CD4-positive, alpha-beta T cell (primary cell): ENCODE measurements at regions not wholly inside any gene's neighbourhood (a gene's known extent, or its start where the extent isn't known, plus 50 kb on each side); places are given as distances from the start of the nearest gene placed in this dataset.

Experiments
- ATAC-seq: fragments of 200-7000 bp; cut with Tn5 transposase; one replicate; pipeline ENCODE4 v1.10.0; 2022; ENCODE audit warnings: mild to moderate bottlenecking; ENCODE audit not compliant: poor library complexity
- CTCF ChIA-PET: fragments of 350-600 bp; sonication (Branson Sonifier 250); formaldehyde crosslinking; loops from one replicate; lab custom pipeline; 2021; ENCODE audit warnings: antibody characterized with exemption, inconsistent platforms; lab: Charles Lee
- POLR2A ChIA-PET: fragments of 350-600 bp; sonication (Branson Sonifier 250); formaldehyde crosslinking; loops from one replicate; lab custom pipeline; 2021; ENCODE audit warnings: antibody characterized with exemption, inconsistent platforms; lab: Charles Lee
- DNase-seq, 14 experiments: peaks; one replicate each; pipeline ENCODE4 v3.0.0-alpha.2; 2013 to 2020; ENCODE audit warnings: mixed read lengths in 2 of 14
- H3K27ac ChIP-seq, 2 donors: one replicate each; pipeline versions ENCODE4 v1.5.1 to v1.7.0; 2013; ENCODE audit warnings: low read length in 2 of 2, low read depth in 1 of 2, mild to moderate bottlenecking in 1 of 2
- H3K27me3 ChIP-seq, 2 experiments: 1 replicate in 1 of 2; 2 replicates in 1 of 2; pipeline versions ENCODE4 v1.6.1 to v1.7.0; 2013; ENCODE audit warnings: low read length in 2 of 2, control low read depth in 1 of 2, mild to moderate bottlenecking in 1 of 2, moderate library complexity in 1 of 2; ENCODE audit not compliant: insufficient read depth in 2 of 2, control insufficient read depth in 1 of 2
- H3K36me3 ChIP-seq: one replicate; pipeline ENCODE4 v1.6.1; 2013; ENCODE audit warnings: low read length, control low read depth; ENCODE audit not compliant: insufficient read depth
- H3K4me1 ChIP-seq: one replicate; pipeline ENCODE4 v1.6.1; 2013; ENCODE audit warnings: low read length, control low read depth; ENCODE audit not compliant: insufficient read depth
- H3K4me3 ChIP-seq: one replicate; pipeline ENCODE4 v1.5.1; 2013; ENCODE audit warnings: mild to moderate bottlenecking, low read length, moderate library complexity
- H3K9me3 ChIP-seq, 2 experiments: 1 replicate in 1 of 2; 2 replicates in 1 of 2; pipeline versions ENCODE4 v1.6.1 to v1.7.0; 2013; ENCODE audit warnings: low read length in 2 of 2, mild to moderate bottlenecking in 2 of 2, control low read depth in 1 of 2, moderate library complexity in 1 of 2; ENCODE audit not compliant: control insufficient read depth in 1 of 2, insufficient read depth in 1 of 2
- H3K27ac Mint-ChIP-seq: one replicate; pipeline ENCODE4 v1.8.0; 2020; ENCODE audit warnings: mixed read lengths
- H3K27me3 Mint-ChIP-seq: one replicate; pipeline ENCODE4 v1.8.0; 2021; ENCODE audit warnings: mixed read lengths
- H3K36me3 Mint-ChIP-seq: one replicate; pipeline ENCODE4 v1.8.0; 2021; ENCODE audit warnings: low read depth, mixed read lengths
- H3K4me1 Mint-ChIP-seq: one replicate; pipeline ENCODE4 v1.8.0; 2021; ENCODE audit warnings: low read depth, mixed read lengths
- H3K4me3 Mint-ChIP-seq: one replicate; pipeline ENCODE4 v1.8.0; 2020; ENCODE audit warnings: mild to moderate bottlenecking, mixed read lengths
- H3K9me3 Mint-ChIP-seq: one replicate; pipeline ENCODE4 v1.8.0; 2020; ENCODE audit warnings: mixed read lengths
- intact Hi-C, 2 experiments: fragments of 100-400 bp; cut with DNase I in 1 of 2; cut with micrococcal nuclease in 1 of 2; formaldehyde crosslinking; loops; one replicate each; pipeline versions ENCODE4 v1.15.1 to v1.9.0; 2023 to 2025; cut with DNase I, micrococcal nuclease
- TF ChIP-seq, protein P1 (sequence below): fragments of 200-600 bp; IDR thresholded peaks from one replicate; pipeline ENCODE4 v1.8.0; 2022; ENCODE audit warnings: antibody characterized with exemption, mild to moderate bottlenecking

DNA sequence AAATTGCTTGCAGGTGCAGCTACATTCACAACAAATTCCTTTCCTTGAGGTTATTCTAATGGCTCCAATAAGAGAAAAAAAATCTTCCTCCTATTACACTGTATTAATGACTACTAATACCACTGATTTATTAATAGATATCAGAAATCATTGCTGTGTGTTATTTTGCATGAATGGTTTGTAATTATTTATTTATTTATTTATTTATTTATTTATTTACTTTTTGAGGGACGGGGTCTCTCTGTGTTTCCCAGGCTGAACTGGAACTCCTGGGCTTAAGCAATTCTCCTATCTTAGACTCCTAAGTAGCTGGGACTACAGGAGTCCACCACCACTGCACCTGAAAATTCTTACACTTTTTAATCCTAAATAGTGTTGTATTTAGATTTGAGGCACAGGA, 390.4 kb downstream of the SI start:
- no peaks in the 10 kb centered on the region for H3K27me3 Mint-ChIP-seq
- Histone ChIP-seq H3K9me3 (peaks cover 4 to 9% of the 10 kb centered on the region in 2 experiments), H3K4me1 (no peaks in the 10 kb centered on the region), H3K27me3 (no peaks in the 10 kb centered on the region), H3K27ac (no peak overlapping the region), H3K36me3 (no peaks in the 10 kb centered on the region), H3K4me3 (no peak overlapping the region)
- intact Hi-C loops = no loop called here
- H3K9me3 Mint-ChIP-seq = peaks cover 6% of the 10 kb centered on the region
- H3K4me1 Mint-ChIP-seq = no peaks in the 10 kb centered on the region
- ATAC-seq = no peak
- ChIA-PET CTCF (no interaction called here), POLR2A (no interaction called here)
- H3K4me3 Mint-ChIP-seq = no peak overlapping the region
- TF ChIP-seq, protein P1, sequence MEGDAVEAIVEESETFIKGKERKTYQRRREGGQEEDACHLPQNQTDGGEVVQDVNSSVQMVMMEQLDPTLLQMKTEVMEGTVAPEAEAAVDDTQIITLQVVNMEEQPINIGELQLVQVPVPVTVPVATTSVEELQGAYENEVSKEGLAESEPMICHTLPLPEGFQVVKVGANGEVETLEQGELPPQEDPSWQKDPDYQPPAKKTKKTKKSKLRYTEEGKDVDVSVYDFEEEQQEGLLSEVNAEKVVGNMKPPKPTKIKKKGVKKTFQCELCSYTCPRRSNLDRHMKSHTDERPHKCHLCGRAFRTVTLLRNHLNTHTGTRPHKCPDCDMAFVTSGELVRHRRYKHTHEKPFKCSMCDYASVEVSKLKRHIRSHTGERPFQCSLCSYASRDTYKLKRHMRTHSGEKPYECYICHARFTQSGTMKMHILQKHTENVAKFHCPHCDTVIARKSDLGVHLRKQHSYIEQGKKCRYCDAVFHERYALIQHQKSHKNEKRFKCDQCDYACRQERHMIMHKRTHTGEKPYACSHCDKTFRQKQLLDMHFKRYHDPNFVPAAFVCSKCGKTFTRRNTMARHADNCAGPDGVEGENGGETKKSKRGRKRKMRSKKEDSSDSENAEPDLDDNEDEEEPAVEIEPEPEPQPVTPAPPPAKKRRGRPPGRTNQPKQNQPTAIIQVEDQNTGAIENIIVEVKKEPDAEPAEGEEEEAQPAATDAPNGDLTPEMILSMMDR = no peak
- H3K36me3 Mint-ChIP-seq = no peaks in the 10 kb centered on the region
- H3K27ac Mint-ChIP-seq = no peak overlapping the region
- DNase-seq = no peak

DNA sequence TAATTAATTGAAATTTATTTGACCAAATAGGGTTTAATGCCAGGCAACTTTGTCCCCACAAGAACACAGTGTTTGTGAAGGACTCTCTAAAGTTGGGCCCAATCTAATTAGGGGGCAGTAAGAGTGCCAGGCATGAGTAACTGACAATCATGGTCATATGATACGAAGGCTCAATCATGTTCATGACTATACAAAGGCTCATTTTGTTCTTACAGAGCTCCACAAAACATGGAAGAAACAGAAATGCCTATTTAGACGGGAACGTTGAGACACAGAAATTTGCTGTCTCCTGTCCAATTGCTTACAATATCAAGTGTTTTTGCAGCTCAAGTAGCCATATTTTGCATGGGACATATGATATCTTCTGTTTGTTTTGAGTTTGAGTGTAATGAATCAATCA, 391.1 kb downstream of the SI start:
- H3K4me3 ChIP-seq = no peak overlapping the region
- H3K36me3 Mint-ChIP-seq = no peaks in the 10 kb centered on the region
- H3K27me3 ChIP-seq = no peaks in the 10 kb centered on the region
- DNase-seq (no peak), ATAC-seq (no peak)
- H3K27ac ChIP-seq = no peak overlapping the region
- POLR2A ChIA-PET = no interaction called here
- no peaks in the 10 kb centered on the region for H3K27me3 Mint-ChIP-seq
- no peak overlapping the region for H3K27ac Mint-ChIP-seq
- H3K4me3 Mint-ChIP-seq = no peak overlapping the region
- intact Hi-C loops = no loop called here
- CTCF ChIA-PET = no interaction called here
- no peaks in the 10 kb centered on the region for H3K36me3 ChIP-seq
- no peaks in the 10 kb centered on the region for H3K4me1 ChIP-seq
- TF ChIP-seq, protein P1 = no peak
- peaks cover 4 to 7% of the 10 kb centered on the region in 2 experiments for H3K9me3 ChIP-seq
- H3K4me1 Mint-ChIP-seq = no peaks in the 10 kb centered on the region
- H3K9me3 Mint-ChIP-seq = peaks cover 6% of the 10 kb centered on the region

DNA sequence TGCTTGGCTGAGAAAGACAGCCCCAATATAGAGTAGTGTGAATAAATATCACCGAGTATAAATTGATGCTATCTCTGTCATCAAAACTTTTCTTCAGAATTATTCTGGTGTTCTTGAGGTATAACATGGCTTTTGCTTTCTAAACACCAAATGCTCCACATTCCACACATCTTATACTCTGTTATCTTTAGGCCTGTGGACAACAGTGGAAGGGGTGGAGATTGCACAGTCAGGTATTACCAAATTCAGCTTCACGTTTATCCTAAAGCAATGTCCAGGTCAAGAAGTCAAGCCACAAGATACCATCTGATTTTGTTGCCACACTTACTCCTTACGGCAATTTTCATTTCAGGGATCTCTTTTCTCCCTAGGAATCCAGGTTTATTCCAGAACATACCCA, 394.8 kb downstream of the SI start:
- ChIA-PET CTCF (no interaction called here), POLR2A (no interaction called here)
- H3K36me3 Mint-ChIP-seq = no peaks in the 10 kb centered on the region
- H3K4me3 Mint-ChIP-seq = no peak overlapping the region
- Histone ChIP-seq H3K27me3 (no peaks in the 10 kb centered on the region), H3K36me3 (no peaks in the 10 kb centered on the region), H3K4me3 (no peak overlapping the region), H3K4me1 (no peaks in the 10 kb centered on the region), H3K27ac (no peak overlapping the region), H3K9me3 (peaks cover 0 to 3% of the 10 kb centered on the region in 2 experiments)
- H3K9me3 Mint-ChIP-seq = peaks cover 4% of the 10 kb centered on the region
- H3K27ac Mint-ChIP-seq = no peak overlapping the region
- intact Hi-C loops = no loop called here
- DNase-seq = no peak
- TF ChIP-seq, protein P1 = no peak
- no peaks in the 10 kb centered on the region for H3K4me1 Mint-ChIP-seq
- H3K27me3 Mint-ChIP-seq = no peaks in the 10 kb centered on the region
- ATAC-seq = no peak
